Upper lobe of left lung (tissue), 6 donors: ENCODE measurements at regions not wholly inside any gene's neighbourhood (a gene's known extent, or its start where the extent isn't known, plus 50 kb on each side); places are given as distances from the start of the nearest gene placed in this dataset.

Experiments
- ATAC-seq, 2 donors: fragments of 200-7000 bp; cut with Tn5 transposase; one replicate each; pipeline ENCODE4 v1.9.1; 2022; ENCODE audit warnings: mild to moderate bottlenecking in 2 of 2, moderate library complexity in 2 of 2; ENCODE audit not compliant: low FRiP score in 2 of 2
- DNase-seq, 2 donors: peaks; one replicate each; pipeline ENCODE4 v3.0.0-alpha.2; 2019 to 2020
- H3K27ac ChIP-seq, 4 donors: fragments of 200-600 bp; sonication (generic); one replicate each; pipeline ENCODE4 v1.5.1; 2016 to 2019
- H3K27me3 ChIP-seq, 4 donors: fragments of 200-600 bp; sonication (generic); one replicate each; pipeline ENCODE4 v1.5.1; 2017 to 2019
- H3K36me3 ChIP-seq, 4 donors: fragments of 200-600 bp; sonication (generic); one replicate each; pipeline ENCODE4 v1.5.1; 2016 to 2019
- H3K4me1 ChIP-seq, 4 donors: fragments of 200-600 bp; sonication (generic); one replicate each; pipeline ENCODE4 v1.5.1; 2018 to 2019
- H3K4me3 ChIP-seq, 4 donors: fragments of 200-600 bp; sonication (generic); one replicate each; pipeline ENCODE4 v1.5.1; 2017 to 2019; ENCODE audit warnings: mild to moderate bottlenecking in 2 of 4, moderate library complexity in 1 of 4
- H3K9me3 ChIP-seq, 4 donors: fragments of 200-600 bp; sonication (generic); one replicate each; pipeline ENCODE4 v1.5.1; 2018 to 2019
- EP300 ChIP-seq, 4 donors: sonication (generic); formaldehyde crosslinking; IDR thresholded peaks; one replicate each; pipeline ENCODE4 v1.5.1; 2017; ENCODE audit warnings: antibody characterized with exemption in 4 of 4, control low read depth in 2 of 4
- POLR2A ChIP-seq, 4 donors: fragments of 450-650 bp; IDR thresholded peaks; one replicate each; pipeline ENCODE4 v1.5.1; 2016 to 2017; ENCODE audit warnings: antibody characterized with exemption in 4 of 4, mild to moderate bottlenecking in 2 of 4
- POLR2AphosphoS5 ChIP-seq, 2 donors: sonication (generic); formaldehyde crosslinking; IDR thresholded peaks; one replicate each; pipeline ENCODE4 v1.5.1; 2017; ENCODE audit warnings: antibody characterized with exemption in 2 of 2
- WGBS, 2 donors: methylation state at CpG; one replicate each; pipeline ENCODE4 v1.1.5; 2017 to 2018; 5-methylcytosine and 5-hydroxymethylcytosine counted together
- TF ChIP-seq, protein P1 (sequence below), 6 experiments: fragments of 450-650 bp in 4 of 6; fragments of 200-600 bp in 2 of 6; sonication (generic) in 2 of 6; IDR thresholded peaks; one replicate each; pipeline ENCODE4 v1.5.1; 2016 to 2019; ENCODE audit warnings: antibody characterized with exemption in 6 of 6
- donor health status: DM: no; HTN: no; CAD: no; lungs with moderate emphysema.
- donor health status: DM: no; HTN: yes; CAD: no; lungs with severe emphysema.

DNA sequence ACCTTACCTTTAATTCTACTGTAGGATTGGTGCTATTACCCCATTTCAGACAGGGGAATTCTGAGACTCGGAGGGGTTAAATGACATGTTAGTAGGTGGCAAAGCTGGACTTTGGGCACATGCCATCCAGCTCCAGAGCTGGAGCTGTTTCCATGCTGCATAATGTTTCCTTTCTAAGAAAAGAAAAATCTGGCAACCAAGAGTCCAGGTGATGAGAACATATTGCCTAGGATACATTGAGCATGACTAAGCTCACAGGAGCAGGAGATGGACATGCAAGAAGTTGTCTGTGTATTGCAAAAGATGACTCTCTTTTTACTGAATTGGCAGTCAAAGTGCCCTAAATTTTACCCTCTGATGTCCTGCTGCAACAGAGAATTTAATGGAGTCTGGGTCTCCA is 150.8 kb upstream of the SYT13 start:
- peaks cover 0 to 9% (median 4%) of the 10 kb centered on the region in 4 donors for H3K9me3 ChIP-seq
- no peaks in the 10 kb centered on the region for H3K4me1 ChIP-seq
- H3K27me3 ChIP-seq: no peaks in the 10 kb centered on the region
- H3K4me3 ChIP-seq: no peak overlapping the region
- DNase-seq: no peak
- no peak overlapping the region for H3K27ac ChIP-seq
- no peak for ATAC-seq
- TF ChIP-seq, protein P1, sequence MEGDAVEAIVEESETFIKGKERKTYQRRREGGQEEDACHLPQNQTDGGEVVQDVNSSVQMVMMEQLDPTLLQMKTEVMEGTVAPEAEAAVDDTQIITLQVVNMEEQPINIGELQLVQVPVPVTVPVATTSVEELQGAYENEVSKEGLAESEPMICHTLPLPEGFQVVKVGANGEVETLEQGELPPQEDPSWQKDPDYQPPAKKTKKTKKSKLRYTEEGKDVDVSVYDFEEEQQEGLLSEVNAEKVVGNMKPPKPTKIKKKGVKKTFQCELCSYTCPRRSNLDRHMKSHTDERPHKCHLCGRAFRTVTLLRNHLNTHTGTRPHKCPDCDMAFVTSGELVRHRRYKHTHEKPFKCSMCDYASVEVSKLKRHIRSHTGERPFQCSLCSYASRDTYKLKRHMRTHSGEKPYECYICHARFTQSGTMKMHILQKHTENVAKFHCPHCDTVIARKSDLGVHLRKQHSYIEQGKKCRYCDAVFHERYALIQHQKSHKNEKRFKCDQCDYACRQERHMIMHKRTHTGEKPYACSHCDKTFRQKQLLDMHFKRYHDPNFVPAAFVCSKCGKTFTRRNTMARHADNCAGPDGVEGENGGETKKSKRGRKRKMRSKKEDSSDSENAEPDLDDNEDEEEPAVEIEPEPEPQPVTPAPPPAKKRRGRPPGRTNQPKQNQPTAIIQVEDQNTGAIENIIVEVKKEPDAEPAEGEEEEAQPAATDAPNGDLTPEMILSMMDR (IDR thresholded peaks at IDR 0.05): no peak
- TF ChIP-seq POLR2AphosphoS5 (IDR thresholded peaks at IDR 0.05) (no peak), POLR2A (IDR thresholded peaks at IDR 0.05) (no peak), EP300 (IDR thresholded peaks at IDR 0.05) (no peak)
- H3K36me3 ChIP-seq: no peaks in the 10 kb centered on the region
- 80 to 81% methylated on average over 1 of the region's 1 CpG for WGBS, 2 donors

DNA sequence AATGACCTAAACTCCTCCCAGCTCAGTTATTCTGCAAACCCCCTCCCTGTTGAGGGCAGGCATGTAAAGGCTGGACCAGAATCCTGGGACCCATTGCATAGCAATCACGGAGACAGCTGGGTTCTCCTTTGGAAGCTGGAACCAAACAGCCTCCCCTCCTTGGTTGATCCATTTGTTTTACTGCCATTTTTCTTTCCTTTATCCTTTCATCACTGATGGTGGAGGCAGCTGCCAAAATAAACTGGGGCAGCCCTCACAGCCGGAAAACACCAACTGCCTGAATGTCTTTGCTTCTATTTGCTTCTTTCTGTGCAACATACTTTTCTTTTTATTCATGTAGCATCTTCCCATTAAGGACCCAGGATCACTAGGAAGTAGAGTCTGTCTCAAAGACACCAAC is 150.0 kb upstream of the SYT13 start:
- H3K4me3 ChIP-seq: no peak overlapping the region
- no peaks in the 10 kb centered on the region for H3K36me3 ChIP-seq
- WGBS, 2 donors: 57 to 72% methylated on average over 2 of the region's 2 CpGs
- no peaks in the 10 kb centered on the region for H3K27me3 ChIP-seq
- H3K4me1 ChIP-seq: no peaks in the 10 kb centered on the region
- H3K9me3 ChIP-seq: peaks cover 0 to 9% (median 4%) of the 10 kb centered on the region in 4 donors
- H3K27ac ChIP-seq: no peak overlapping the region
- DNase-seq: no peak
- TF ChIP-seq EP300 (IDR thresholded peaks at IDR 0.05) (no peak), POLR2A (IDR thresholded peaks at IDR 0.05) (no peak), POLR2AphosphoS5 (IDR thresholded peaks at IDR 0.05) (no peak)
- TF ChIP-seq, protein P1 (IDR thresholded peaks at IDR 0.05): no peak
- no peak for ATAC-seq

DNA sequence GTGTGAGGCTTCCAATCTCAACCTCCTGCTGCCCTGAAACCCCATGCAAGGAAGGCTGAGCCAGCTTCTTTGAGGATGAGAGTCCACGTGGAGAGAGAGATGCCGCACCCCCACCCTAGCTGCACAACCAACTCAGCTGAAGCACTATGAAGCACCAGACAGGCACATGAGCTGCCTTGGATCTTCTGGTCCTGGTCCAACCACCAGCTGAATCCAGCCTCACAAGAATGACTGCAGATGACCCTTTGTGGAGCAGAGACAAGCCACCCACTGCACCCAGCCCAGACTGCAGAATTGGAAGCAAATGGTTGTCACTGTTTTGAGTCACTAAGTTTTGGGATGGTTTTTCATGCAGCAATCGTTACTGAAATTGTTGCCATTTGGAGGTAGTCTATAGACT is 149.6 kb upstream of the SYT13 start:
- ATAC-seq: no peak
- no peaks in the 10 kb centered on the region for H3K36me3 ChIP-seq
- H3K9me3 ChIP-seq: peaks cover 0 to 9% (median 4%) of the 10 kb centered on the region in 4 donors
- H3K4me3 ChIP-seq: no peak overlapping the region
- DNase-seq: no peak
- no peaks in the 10 kb centered on the region for H3K27me3 ChIP-seq
- no peak for TF ChIP-seq POLR2A (IDR thresholded peaks at IDR 0.05)
- TF ChIP-seq EP300 (IDR thresholded peaks at IDR 0.05): no peak
- TF ChIP-seq, protein P1 (IDR thresholded peaks at IDR 0.05): no peak
- TF ChIP-seq POLR2AphosphoS5 (IDR thresholded peaks at IDR 0.05): no peak
- 59 to 70% methylated on average over 2 to 3 of the region's 3 CpGs for WGBS, 2 donors
- no peak overlapping the region for H3K27ac ChIP-seq
- H3K4me1 ChIP-seq: no peaks in the 10 kb centered on the region

DNA sequence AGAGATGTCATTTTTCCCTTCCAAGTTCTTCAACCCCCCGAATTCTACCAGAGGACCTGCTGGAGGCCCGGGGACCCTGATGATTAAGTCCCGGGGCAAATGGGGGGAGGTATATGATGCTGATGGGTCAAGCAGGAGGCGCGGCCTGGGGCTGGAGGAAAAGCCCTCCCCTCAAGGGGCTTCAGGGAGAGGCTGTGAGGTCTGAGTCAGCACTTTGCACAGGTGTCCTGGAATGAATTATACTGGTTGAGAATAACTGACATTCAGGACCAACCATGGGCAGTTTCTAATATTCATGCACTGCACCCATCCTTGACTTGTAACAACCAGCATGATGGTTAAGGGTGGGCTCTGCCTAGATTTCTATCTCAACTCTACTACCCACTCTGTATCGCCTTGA is 146.8 kb upstream of the SYT13 start:
- Histone ChIP-seq H3K27ac (no peak overlapping the region), H3K27me3 (no peaks in the 10 kb centered on the region), H3K36me3 (no peaks in the 10 kb centered on the region), H3K4me3 (no peak overlapping the region), H3K4me1 (no peaks in the 10 kb centered on the region), H3K9me3 (no peaks in the 10 kb centered on the region)
- ATAC-seq: no peak
- no peak for DNase-seq
- TF ChIP-seq, protein P1 (IDR thresholded peaks at IDR 0.05): no peak
- TF ChIP-seq POLR2AphosphoS5 (IDR thresholded peaks at IDR 0.05): no peak
- no peak for TF ChIP-seq POLR2A (IDR thresholded peaks at IDR 0.05)
- TF ChIP-seq EP300 (IDR thresholded peaks at IDR 0.05): no peak
- WGBS, 2 donors: 88 to 89% methylated on average over 6 of the region's 6 CpGs

DNA sequence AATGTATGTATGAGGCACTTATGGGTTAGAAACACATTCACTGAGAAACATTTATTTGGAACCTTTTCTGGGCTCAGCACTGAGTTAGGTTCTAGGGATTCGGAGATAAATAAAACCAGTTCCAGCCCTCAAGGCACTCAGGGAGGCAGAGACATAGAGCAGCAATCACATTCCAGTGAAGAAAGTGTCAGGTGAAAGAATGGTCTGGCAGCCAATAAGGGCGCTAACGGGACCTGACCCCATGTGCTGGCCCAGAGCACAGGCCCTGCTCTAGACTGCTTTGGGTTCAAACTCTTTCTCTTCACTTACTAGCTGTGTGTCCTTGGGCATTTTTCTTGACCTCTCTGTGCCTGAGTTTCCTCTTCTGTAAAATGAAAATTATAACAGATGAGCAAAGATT is 146.0 kb upstream of the SYT13 start:
- Histone ChIP-seq H3K9me3 (no peaks in the 10 kb centered on the region), H3K4me1 (no peaks in the 10 kb centered on the region), H3K27me3 (no peaks in the 10 kb centered on the region), H3K36me3 (no peaks in the 10 kb centered on the region), H3K4me3 (no peak overlapping the region), H3K27ac (no peak overlapping the region)
- DNase-seq (no peak), ATAC-seq (no peak)
- TF ChIP-seq, protein P1 (IDR thresholded peaks at IDR 0.05): no peak
- TF ChIP-seq POLR2A (IDR thresholded peaks at IDR 0.05): no peak
- TF ChIP-seq EP300 (IDR thresholded peaks at IDR 0.05): no peak
- no peak for TF ChIP-seq POLR2AphosphoS5 (IDR thresholded peaks at IDR 0.05)
- 87 to 88% methylated on average over 3 of the region's 3 CpGs for WGBS, 2 donors
